SH-SY5Y (cell line): ENCODE measurements at regions not wholly inside any gene's neighbourhood (a gene's known extent, or its start where the extent isn't known, plus 50 kb on each side); places are given as distances from the start of the nearest gene placed in this dataset.

ENCODE experiments used
- GATA2 ChIP-seq: IDR thresholded peaks from 2 replicates; pipeline ENCODE4 v1.6.1; 2011; ENCODE audit warnings: mild to moderate bottlenecking, low read depth, low read length
- GATA3 ChIP-seq: IDR thresholded peaks from 2 replicates; pipeline ENCODE4 v1.6.1; 2011; ENCODE audit warnings: low read depth, mild to moderate bottlenecking, low read length, moderate library complexity

DNA sequence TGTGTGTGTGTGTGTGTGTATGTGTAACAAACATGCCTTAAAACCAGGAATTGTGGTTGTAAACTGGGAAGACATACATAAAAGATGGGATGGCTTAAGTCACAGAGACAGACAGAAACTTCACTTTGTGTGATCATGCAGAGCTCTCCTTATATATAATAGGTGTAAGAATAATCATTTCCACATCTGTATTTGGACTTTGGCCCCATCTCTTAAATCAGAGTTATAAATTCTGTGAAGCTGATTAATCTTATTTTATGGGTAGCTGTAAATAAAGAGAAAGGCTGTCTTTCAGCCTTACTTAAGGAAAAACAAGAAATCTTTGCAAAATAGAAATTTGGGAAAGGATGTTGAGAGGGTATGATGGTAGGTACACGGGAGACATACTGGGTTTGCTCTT is 174.6 kb upstream of the PITX2 start:
- TF ChIP-seq GATA3, result no peak
- no peak for TF ChIP-seq GATA2
